H1 (cell line): ENCODE measurements at regions not wholly inside any gene's neighbourhood (a gene's known extent, or its start where the extent isn't known, plus 50 kb on each side); places are given as distances from the start of the nearest gene placed in this dataset.

Source experiments
- CTCF ChIA-PET: fragments of 300-600 bp; sonication (Branson Sonifier 250); formaldehyde crosslinking; loops from one replicate; lab custom pipeline; 2021; ENCODE audit not compliant: partially characterized antibody; lab: Charles Lee
- POLR2A ChIA-PET: fragments of 300-600 bp; sonication (Branson Sonifier 250); formaldehyde crosslinking; loops from one replicate; lab custom pipeline; 2021; ENCODE audit warnings: inconsistent platforms; ENCODE audit not compliant: partially characterized antibody; lab: Charles Lee
- DNase-seq, 2 experiments: peaks; one replicate each; pipeline versions ENCODE4 v3.0.0 to v3.0.0-alpha.2; 2010 to 2022; ENCODE audit warnings: low spot score in 2 of 2, low read depth in 1 of 2, mixed read lengths in 1 of 2
- FAIRE-seq: peaks from 2 replicates; lab custom pipeline; 2011; peaks lifted over from hg19 to GRCh38; lab: Jason Lieb, UNC
- H2AFZ ChIP-seq: 2 replicates; pipeline ENCODE4 v1.8.1; 2012; ENCODE audit warnings: low read length, inconsistent platforms
- H2AK5ac ChIP-seq: 2 replicates; pipeline ENCODE4 v1.6.1; 2013; ENCODE audit warnings: low read depth, low read length
- H2BK120ac ChIP-seq: replicated peaks from 2 replicates; pipeline ENCODE3; 2013; ENCODE audit warnings: low read depth, low read length, inconsistent platforms
- H2BK12ac ChIP-seq: 2 replicates; pipeline ENCODE4 v1.6.1; 2013; ENCODE audit warnings: low read depth, low read length
- H2BK15ac ChIP-seq: 2 replicates; pipeline ENCODE4 v1.6.1; 2013; ENCODE audit warnings: low read length
- H2BK20ac ChIP-seq: 2 replicates; pipeline ENCODE4 v1.6.1; 2013; ENCODE audit warnings: low read length
- H2BK5ac ChIP-seq: 2 replicates; pipeline ENCODE4 v1.6.1; 2013; ENCODE audit warnings: low read depth, low read length
- H3K14ac ChIP-seq: 2 replicates; pipeline ENCODE4 v1.6.1; 2013; ENCODE audit warnings: inconsistent platforms; ENCODE audit not compliant: insufficient read length
- H3K18ac ChIP-seq: 2 replicates; pipeline ENCODE4 v1.6.1; 2013; ENCODE audit warnings: low read length; ENCODE audit errors: extremely low read depth
- H3K23ac ChIP-seq: 2 replicates; pipeline ENCODE4 v1.6.1; 2013; ENCODE audit warnings: inconsistent platforms; ENCODE audit not compliant: insufficient read length
- H3K23me2 ChIP-seq: 2 replicates; pipeline ENCODE4 v1.6.1; 2013; ENCODE audit warnings: low read depth, low read length
- H3K27ac ChIP-seq: 2 replicates; pipeline ENCODE4 v1.6.1; 2011; ENCODE audit warnings: low read depth, low read length, inconsistent platforms
- H3K27me3 ChIP-seq, 4 experiments: replicated peaks in 1 of 4; 1 replicate in 1 of 4; 2 replicates in 3 of 4; pipeline versions ENCODE4 v1.6.1 to v1.8.1; 2011 to 2013; ENCODE audit warnings: low read length in 3 of 4, mild to moderate bottlenecking in 3 of 4, inconsistent platforms in 2 of 4, mixed read lengths in 2 of 4, moderate library complexity in 1 of 4; ENCODE audit not compliant: control insufficient read depth in 3 of 4, insufficient read depth in 3 of 4; ENCODE audit errors: extremely low read depth in 1 of 4
- H3K36me3 ChIP-seq, 4 experiments: 2 replicates each; pipeline versions ENCODE4 v1.6.1 to v1.8.1; 2011 to 2013; ENCODE audit warnings: mild to moderate bottlenecking in 4 of 4, low read length in 3 of 4, moderate library complexity in 2 of 4, control low read depth in 1 of 4, inconsistent platforms in 1 of 4; ENCODE audit not compliant: insufficient read depth in 4 of 4, control insufficient read depth in 2 of 4
- H3K4ac ChIP-seq: replicated peaks from 2 replicates; pipeline ENCODE3; 2013; ENCODE audit warnings: low read length, low read depth, mixed read lengths, inconsistent platforms; ENCODE audit not compliant: insufficient read length
- H3K4me1 ChIP-seq, 4 experiments: replicated peaks in 1 of 4; 1 replicate in 1 of 4; 2 replicates in 3 of 4; pipeline versions ENCODE4 v1.6.1 to v1.8.1; 2011 to 2013; ENCODE audit warnings: low read length in 3 of 4, inconsistent platforms in 2 of 4, mixed read lengths in 1 of 4; ENCODE audit not compliant: insufficient read depth in 4 of 4, control insufficient read depth in 3 of 4
- H3K4me2 ChIP-seq, 2 experiments: 2 replicates each; pipeline versions ENCODE4 v1.6.1 to v1.8.1; 2011 to 2013; ENCODE audit warnings: low read depth in 2 of 2, low read length in 2 of 2, control low read depth in 1 of 2, inconsistent platforms in 1 of 2, mild to moderate bottlenecking in 1 of 2; ENCODE audit not compliant: insufficient read depth in 1 of 2
- H3K4me3 ChIP-seq, 4 experiments: fragments of 200-600, 300-600 bp in 1 of 4; sonication (generic), shearing (Covaris generic), sonication (Bioruptor Twin) in 1 of 4; 2 replicates each; pipeline versions ENCODE4 v1.5.1 to v1.8.1; 2011 to 2016; ENCODE audit warnings: low read length in 4 of 4, low read depth in 3 of 4, control low read depth in 2 of 4, inconsistent platforms in 2 of 4, mild to moderate bottlenecking in 2 of 4, mixed read lengths in 1 of 4, moderate library complexity in 1 of 4; ENCODE audit not compliant: insufficient read depth in 2 of 4; ENCODE audit errors: extremely low read depth in 1 of 4
- H3K56ac ChIP-seq: replicated peaks from 2 replicates; pipeline ENCODE3; 2013; ENCODE audit warnings: low read depth, mild to moderate bottlenecking, mixed read lengths, low read length, inconsistent platforms; ENCODE audit not compliant: insufficient read length
- H3K79me1 ChIP-seq: 2 replicates; pipeline ENCODE4 v1.6.1; 2013; ENCODE audit warnings: low read depth, low read length, control low read depth
- H3K79me2 ChIP-seq, 2 experiments: 2 replicates each; pipeline versions ENCODE4 v1.6.1 to v1.8.1; 2012 to 2013; ENCODE audit warnings: low read length in 2 of 2, mild to moderate bottlenecking in 2 of 2, inconsistent platforms in 1 of 2; ENCODE audit not compliant: insufficient read depth in 2 of 2, control insufficient read depth in 1 of 2
- H3K9ac ChIP-seq, 4 experiments: replicated peaks in 1 of 4; 1 replicate in 1 of 4; 2 replicates in 3 of 4; pipeline versions ENCODE4 v1.6.1 to v1.8.1; 2011 to 2013; ENCODE audit warnings: low read depth in 3 of 4, low read length in 3 of 4, control low read depth in 2 of 4, mild to moderate bottlenecking in 2 of 4, moderate library complexity in 2 of 4, inconsistent platforms in 1 of 4; ENCODE audit errors: extremely low read depth in 1 of 4
- H3K9me3 ChIP-seq, 2 experiments: 2 replicates each; pipeline versions ENCODE4 v1.6.1 to v1.8.1; 2012 to 2013; ENCODE audit warnings: mild to moderate bottlenecking in 2 of 2, moderate library complexity in 2 of 2, control low read depth in 1 of 2, inconsistent platforms in 1 of 2, low read depth in 1 of 2, low read length in 1 of 2, mixed read lengths in 1 of 2; ENCODE audit not compliant: insufficient read depth in 2 of 2
- H4K20me1 ChIP-seq, 2 experiments: replicated peaks in 1 of 2; 2 replicates each; pipeline versions ENCODE3 to v1.8.1; 2011 to 2013; ENCODE audit warnings: inconsistent platforms in 2 of 2, low read length in 2 of 2, mild to moderate bottlenecking in 1 of 2; ENCODE audit not compliant: insufficient read depth in 2 of 2, control insufficient read depth in 1 of 2
- H4K5ac ChIP-seq: 2 replicates; pipeline ENCODE4 v1.6.1; 2013; ENCODE audit warnings: low read length, low read depth, mixed read lengths, inconsistent platforms; ENCODE audit not compliant: insufficient read length
- H4K8ac ChIP-seq: 2 replicates; pipeline ENCODE4 v1.8.0; 2013; ENCODE audit warnings: mild to moderate bottlenecking, moderate library complexity, low read length, inconsistent platforms; ENCODE audit not compliant: insufficient read depth; ENCODE audit errors: extremely low read depth
- H4K91ac ChIP-seq: replicated peaks from 2 replicates; pipeline ENCODE3; 2013; ENCODE audit warnings: low read length, mixed read lengths, inconsistent platforms; ENCODE audit not compliant: insufficient read length
- ASH2L ChIP-seq: fragments of 200-600, 300-600 bp; sonication (generic); IDR thresholded peaks from one replicate; pipeline ENCODE4 v1.7.1; 2017; ENCODE audit warnings: low read length
- ATF3 ChIP-seq: IDR thresholded peaks from 2 replicates; pipeline ENCODE4 v1.6.1; 2011; ENCODE audit warnings: low read depth, mild to moderate bottlenecking, low read length; ENCODE audit not compliant: insufficient read depth
- BCL11A ChIP-seq, 2 experiments: IDR thresholded peaks; one replicate each; pipeline ENCODE4 v1.6.1; 2011; ENCODE audit warnings: low read depth in 2 of 2, low read length in 2 of 2, mild to moderate bottlenecking in 2 of 2
- HDAC2 ChIP-seq, 2 experiments: fragments of 300-600 bp in 1 of 2; sonication (generic) in 1 of 2; IDR thresholded peaks; 2 replicates each; pipeline ENCODE4 v1.6.1; 2011 to 2012; ENCODE audit warnings: low read depth in 2 of 2, low read length in 2 of 2, mild to moderate bottlenecking in 2 of 2, moderate library complexity in 2 of 2, borderline replicate concordance in 1 of 2, inconsistent platforms in 1 of 2
- JUND ChIP-seq: IDR thresholded peaks from 2 replicates; pipeline ENCODE4 v1.6.1; 2011; ENCODE audit warnings: mild to moderate bottlenecking, improper control_type of control experiment, low read length
- KDM1A ChIP-seq: fragments of 200-600, 300-600 bp; sonication (generic); IDR thresholded peaks from 2 replicates; pipeline ENCODE4 v1.7.1; 2016; ENCODE audit warnings: mild to moderate bottlenecking, low read length, borderline replicate concordance
- KDM5A ChIP-seq: fragments of 200-600 bp; IDR thresholded peaks from 2 replicates; pipeline ENCODE4 v1.7.1; 2012; ENCODE audit warnings: mild to moderate bottlenecking, low read length, inconsistent platforms, mixed read lengths
- RFX5 ChIP-seq: IDR thresholded peaks from 2 replicates; pipeline ENCODE4 v1.6.1; 2011; ENCODE audit warnings: low read depth, low read length, improper control_type of control experiment, borderline replicate concordance
- SIN3A ChIP-seq, 2 experiments: IDR thresholded peaks in 1 of 2; conservative IDR thresholded peaks in 1 of 2; 2 replicates each; pipeline ENCODE4 v1.6.1; 2011 to 2012; ENCODE audit warnings: low read length in 2 of 2, improper control_type of control experiment in 1 of 2, low read depth in 1 of 2, mild to moderate bottlenecking in 1 of 2
- SP2 ChIP-seq: IDR thresholded peaks from 2 replicates; pipeline ENCODE4 v1.6.1; 2012; ENCODE audit warnings: mild to moderate bottlenecking, low read length, inconsistent platforms
- TEAD4 ChIP-seq: IDR thresholded peaks from 2 replicates; pipeline ENCODE4 v1.6.1; 2012; ENCODE audit warnings: low read depth, low read length, inconsistent platforms, mixed read lengths
- WGBS, 2 experiments: shearing (Covaris generic) in 1 of 2; methylation state at CpG; one replicate each; pipeline versions ENCODE4 v1.1.6 to v1.1.7; 2013 to 2015; ENCODE audit warnings: low lambda C conversion rate in 2 of 2, mixed read lengths in 2 of 2, inconsistent platforms in 1 of 2, low coverage in 1 of 2, missing lambda C conversion rate in 1 of 2; ENCODE audit not compliant: insufficient replicate concordance in 2 of 2, insufficient coverage in 1 of 2, insufficient read length in 1 of 2; ENCODE audit errors: extremely low coverage in 1 of 2, missing lambda C conversion rate in 1 of 2; 5-methylcytosine and 5-hydroxymethylcytosine counted together

GRCh38 chr22:48551061-48551460 is 1276.6 kb downstream of the BRD1 start:
- Histone ChIP-seq H3K4me2 (no peak overlapping the region), H3K23ac (no peak overlapping the region), H4K91ac (no peak overlapping the region), H3K4ac (no peak overlapping the region), H2BK5ac (no peak overlapping the region), H2BK15ac (no peak overlapping the region), H3K79me2 (no peaks in the 10 kb centered on the region; a peak in 1 of 4 replicates)
- CTCF ChIA-PET = interaction anchor here (1.5 kb wide), 1 partner anchor 48 kb away, joined by 3 read pairs; no protein-coding TSS in a partner anchor
- no peak for TF ChIP-seq ASH2L
- no peak for TF ChIP-seq TEAD4
- no peak for TF ChIP-seq BCL11A (IDR thresholded peaks at IDR 0.05; ENCODE audit: low read depth in 2 of 2, low read length in 2 of 2)
- no peak for TF ChIP-seq JUND
- no peak for TF ChIP-seq RFX5
- TF ChIP-seq SP2 = no peak
- no peak for TF ChIP-seq KDM1A
- no peak for TF ChIP-seq SIN3A (conservative IDR thresholded peaks at IDR 0.05 in 1 of 2, IDR thresholded peaks at IDR 0.05 in 1 of 2; ENCODE audit: low read depth in 1 of 2, low read length in 2 of 2)
- TF ChIP-seq HDAC2 (IDR thresholded peaks at IDR 0.05; ENCODE audit: borderline replicate concordance in 1 of 2, low read depth in 2 of 2, low read length in 2 of 2) = no peak
- no peak for TF ChIP-seq KDM5A
- no peak for TF ChIP-seq ATF3
- TF ChIP-seq, all 59 proteins: peak for 0
- Histone ChIP-seq H3K79me1 (peaks cover under 1% of the 10 kb centered on the region), H3K9ac (no peak overlapping the region), H4K5ac (no peak overlapping the region), H3K4me3 (no peak overlapping the region), H3K56ac (no peak overlapping the region), H3K23me2 (no peaks in the 10 kb centered on the region), H3K36me3 (no peaks in the 10 kb centered on the region), H2BK20ac (no peak overlapping the region), H3K4me1 (0 out of 7 replicates have a peak, but pooled peaks cover 0 to 5% (median under 1%) of the 10 kb centered on the region in 4 experiments), H3K18ac (no peak overlapping the region), H3K27ac (no peak overlapping the region), H2AFZ (no peak overlapping the region), H2BK12ac (no peak overlapping the region), H4K20me1 (peaks cover 3 to 25% of the 10 kb centered on the region in 2 experiments), H2BK120ac (no peak overlapping the region), H4K8ac (no peak overlapping the region), H2AK5ac (no peak overlapping the region), H3K9me3 (no peaks in the 10 kb centered on the region), H3K14ac (no peak overlapping the region), H3K27me3 (no peaks in the 10 kb centered on the region)
- DNase-seq (no peak), FAIRE-seq (no peak)
- WGBS, 2 experiments = 95% methylated on average over 10 of the region's 10 CpGs; no CpG with 5 or more reads in 1 of the 2 experiments
- POLR2A ChIA-PET = no interaction called here
